H9 (cell line): ENCODE measurements at regions not wholly inside any gene's neighbourhood (a gene's known extent, or its start where the extent isn't known, plus 50 kb on each side); places are given as distances from the start of the nearest gene placed in this dataset.

Experiments used
- DNase-seq: peaks from one replicate; pipeline ENCODE4 v3.0.0-alpha.2; 2017
- H2AFZ ChIP-seq: one replicate; pipeline ENCODE4 v1.6.1; 2013; ENCODE audit warnings: mild to moderate bottlenecking, low read length, control low read depth, moderate library complexity
- H2AK5ac ChIP-seq: 2 replicates; pipeline ENCODE4 v1.6.1; 2013; ENCODE audit warnings: low read length, control low read depth, mixed read lengths; ENCODE audit not compliant: insufficient read length
- H2BK120ac ChIP-seq: one replicate; pipeline ENCODE4 v1.6.1; 2013; ENCODE audit warnings: low read depth, mild to moderate bottlenecking, low read length, control low read depth, inconsistent platforms; ENCODE audit not compliant: poor library complexity, severe bottlenecking
- H2BK12ac ChIP-seq: 2 replicates; pipeline ENCODE4 v1.6.1; 2013; ENCODE audit warnings: low read length, control low read depth, mixed read lengths, low read depth; ENCODE audit not compliant: insufficient read length
- H2BK15ac ChIP-seq: 2 replicates; pipeline ENCODE4 v1.6.1; 2013; ENCODE audit warnings: low read depth, low read length, control low read depth
- H2BK20ac ChIP-seq: one replicate; pipeline ENCODE4 v1.6.1; 2013; ENCODE audit warnings: low read depth, mild to moderate bottlenecking, low read length, control low read depth, inconsistent platforms; ENCODE audit not compliant: poor library complexity, severe bottlenecking
- H2BK5ac ChIP-seq: 2 replicates; pipeline ENCODE4 v1.6.1; 2013; ENCODE audit warnings: low read length, control low read depth, mixed read lengths; ENCODE audit not compliant: insufficient read length
- H3K14ac ChIP-seq: 2 replicates; pipeline ENCODE4 v1.6.1; 2013; ENCODE audit warnings: low read length, control low read depth; ENCODE audit not compliant: insufficient read depth
- H3K18ac ChIP-seq: 2 replicates; pipeline ENCODE4 v1.6.1; 2013; ENCODE audit warnings: low read depth, mild to moderate bottlenecking, mixed read lengths, low read length, control low read depth; ENCODE audit not compliant: insufficient read length
- H3K23ac ChIP-seq: 2 replicates; pipeline ENCODE4 v1.6.1; 2013; ENCODE audit warnings: low read length, control low read depth, mixed read lengths, low read depth; ENCODE audit not compliant: insufficient read length
- H3K23me2 ChIP-seq: 2 replicates; pipeline ENCODE4 v1.6.1; 2013; ENCODE audit warnings: low read depth, mild to moderate bottlenecking, mixed read lengths, low read length, control low read depth; ENCODE audit not compliant: insufficient read length, poor library complexity, severe bottlenecking
- H3K27ac ChIP-seq: 2 replicates; pipeline ENCODE4 v1.5.1; 2013; ENCODE audit warnings: low read length, control low read depth, mixed read lengths, low read depth; ENCODE audit not compliant: insufficient read length
- H3K27me3 ChIP-seq: 2 replicates; pipeline ENCODE4 v1.6.1; 2013; ENCODE audit warnings: low read length, control low read depth, inconsistent platforms; ENCODE audit not compliant: insufficient read depth
- H3K4ac ChIP-seq: 2 replicates; pipeline ENCODE4 v1.6.1; 2013; ENCODE audit warnings: low read depth, mild to moderate bottlenecking, control low read depth, inconsistent platforms, low read length, moderate library complexity
- H3K4me1 ChIP-seq: 2 replicates; pipeline ENCODE4 v1.6.1; 2013; ENCODE audit warnings: low read length, control low read depth, inconsistent platforms; ENCODE audit not compliant: insufficient read depth
- H3K4me2 ChIP-seq: 2 replicates; pipeline ENCODE4 v1.6.1; 2013; ENCODE audit warnings: low read length, control low read depth, mixed read lengths; ENCODE audit not compliant: insufficient read length, insufficient read depth
- H3K56ac ChIP-seq: 2 replicates; pipeline ENCODE4 v1.6.1; 2013; ENCODE audit warnings: low read depth, mild to moderate bottlenecking, mixed read lengths, low read length, control low read depth; ENCODE audit not compliant: insufficient read length
- H3K79me1 ChIP-seq: 2 replicates; pipeline ENCODE4 v1.6.1; 2013; ENCODE audit warnings: low read depth, mild to moderate bottlenecking, moderate library complexity, low read length, control low read depth, inconsistent platforms; ENCODE audit not compliant: insufficient read depth, poor library complexity, severe bottlenecking
- H3K79me2 ChIP-seq: 2 replicates; pipeline ENCODE4 v1.6.1; 2013; ENCODE audit warnings: low read length, control low read depth, inconsistent platforms; ENCODE audit not compliant: insufficient read depth
- H3K9ac ChIP-seq: 2 replicates; pipeline ENCODE4 v1.6.1; 2013; ENCODE audit warnings: low read length, control low read depth, mixed read lengths; ENCODE audit not compliant: insufficient read length; ENCODE audit errors: extremely low read depth
- H3K9me3 ChIP-seq: one replicate; pipeline ENCODE4 v1.6.1; 2013; ENCODE audit warnings: low read depth, low read length, inconsistent platforms; ENCODE audit not compliant: control insufficient read depth
- H3T11ph ChIP-seq: one replicate; pipeline ENCODE4 v1.6.1; 2013; ENCODE audit warnings: mild to moderate bottlenecking, low read length, control low read depth, inconsistent platforms
- H4K20me1 ChIP-seq: one replicate; pipeline ENCODE4 v1.6.1; 2013; ENCODE audit not compliant: control insufficient read depth, insufficient read length, insufficient read depth
- H4K5ac ChIP-seq: 2 replicates; pipeline ENCODE4 v1.6.1; 2013; ENCODE audit warnings: low read depth, mild to moderate bottlenecking, mixed read lengths, low read length, control low read depth; ENCODE audit not compliant: insufficient read length
- H4K8ac ChIP-seq: replicated peaks from 2 replicates; pipeline ENCODE4 v1.6.1; 2013; ENCODE audit warnings: low read length, control low read depth, mixed read lengths, low read depth; ENCODE audit not compliant: insufficient read length
- H4K91ac ChIP-seq: 2 replicates; pipeline ENCODE4 v1.6.1; 2013; ENCODE audit warnings: low read depth, mild to moderate bottlenecking, moderate library complexity, mixed read lengths, low read length, control low read depth; ENCODE audit not compliant: insufficient read length
- H3K27ac Mint-ChIP-seq, 3 experiments: 2 replicates in 2 of 3; 3 replicates in 1 of 3; pipeline ENCODE4 v1.8.0; 2020 to 2021; ENCODE audit warnings: mixed read lengths in 3 of 3, mild to moderate bottlenecking in 1 of 3, moderate library complexity in 1 of 3
- H3K27me3 Mint-ChIP-seq: 2 replicates; pipeline ENCODE4 v1.8.0; 2021; ENCODE audit warnings: low read depth, mild to moderate bottlenecking, moderate library complexity, mixed read lengths
- H3K36me3 Mint-ChIP-seq, 3 experiments: 2 replicates in 2 of 3; 3 replicates in 1 of 3; pipeline ENCODE4 v1.8.0; 2020 to 2021; ENCODE audit warnings: low read depth in 3 of 3, mixed read lengths in 3 of 3; ENCODE audit not compliant: insufficient read depth in 1 of 3
- H3K4me1 Mint-ChIP-seq, 2 experiments: 2 replicates each; pipeline ENCODE4 v1.8.0; 2020; ENCODE audit warnings: mixed read lengths in 2 of 2
- H3K4me3 Mint-ChIP-seq, 2 experiments: 2 replicates in 1 of 2; 3 replicates in 1 of 2; pipeline ENCODE4 v1.8.0; 2020 to 2021; ENCODE audit warnings: mild to moderate bottlenecking in 2 of 2, mixed read lengths in 2 of 2, moderate library complexity in 1 of 2
- H3K9me3 Mint-ChIP-seq, 2 experiments: 2 replicates in 1 of 2; 3 replicates in 1 of 2; pipeline ENCODE4 v1.8.0; 2020; ENCODE audit warnings: mild to moderate bottlenecking in 2 of 2, mixed read lengths in 2 of 2, moderate library complexity in 1 of 2
- CTCF ChIP-seq: fragments of 200-600 bp; sonication (generic); conservative IDR thresholded peaks from 3 replicates; pipeline ENCODE4 v1.8.0; 2021; ENCODE audit warnings: antibody characterized with exemption, mild to moderate bottlenecking

GRCh38 chr7:80284855-80285254, 150.2 kb downstream of the GNAI1 start:
- H2AFZ ChIP-seq: no peak overlapping the region
- H3K9ac ChIP-seq: no peak overlapping the region
- H3K27me3 ChIP-seq: no peaks in the 10 kb centered on the region
- Mint-ChIP-seq H3K27ac (no peak overlapping the region), H3K9me3 (no peaks in the 10 kb centered on the region), H3K36me3 (no peaks in the 10 kb centered on the region), H3K27me3 (no peaks in the 10 kb centered on the region), H3K4me3 (no peak overlapping the region), H3K4me1 (no peaks in the 10 kb centered on the region; a peak in 1 of 4 replicates)
- H2AK5ac ChIP-seq: no peak overlapping the region
- H3K23ac ChIP-seq: no peak overlapping the region
- no peak overlapping the region for H2BK120ac ChIP-seq
- TF ChIP-seq CTCF: no peak
- H3K27ac ChIP-seq: no peak overlapping the region
- no peak overlapping the region for H2BK12ac ChIP-seq
- no peaks in the 10 kb centered on the region for H3K4me1 ChIP-seq
- no peaks in the 10 kb centered on the region for H3K9me3 ChIP-seq
- no peak overlapping the region for H3K18ac ChIP-seq
- H4K5ac ChIP-seq: no peak overlapping the region
- no peaks in the 10 kb centered on the region for H3K79me2 ChIP-seq
- H4K20me1 ChIP-seq: no peaks in the 10 kb centered on the region
- no peak overlapping the region for H3K4me2 ChIP-seq
- no peaks in the 10 kb centered on the region for H3K23me2 ChIP-seq
- H4K91ac ChIP-seq: no peak overlapping the region
- no peak overlapping the region for H3K56ac ChIP-seq
- H4K8ac ChIP-seq: no peak overlapping the region
- H2BK20ac ChIP-seq: no peak overlapping the region
- no peak for DNase-seq
- H2BK15ac ChIP-seq: no peak overlapping the region
- no peak overlapping the region for H2BK5ac ChIP-seq
- no peaks in the 10 kb centered on the region for H3K79me1 ChIP-seq
- no peak overlapping the region for H3K14ac ChIP-seq
- no peak overlapping the region for H3T11ph ChIP-seq
- H3K4ac ChIP-seq: no peak overlapping the region
